NK-92 treated with Interleukin-12 subunit alpha and Interleukin-12 subunit beta, amount 100 ng/mL, for 24 hours (cell line): ENCODE measurements at regions not wholly inside any gene's neighbourhood (a gene's known extent, or its start where the extent isn't known, plus 50 kb on each side); places are given as distances from the start of the nearest gene placed in this dataset.

Source experiments
- DNase-seq: peaks from one replicate; lab custom pipeline; 2025; lab: John Stamatoyannopoulos, UW

GRCh38 chr4:111871802-111872201, 273.5 kb upstream of the FAM241A start:
- DNase-seq = no peak

- DNase-seq = no peak
Measured at GRCh38 chr4:111873801-111874200, 271.5 kb upstream of the FAM241A start.

GRCh38 chr4:111879539-111879938, 265.7 kb upstream of the FAM241A start:
- DNase-seq = no peak

GRCh38 chr4:111880116-111880515, 265.1 kb upstream of the FAM241A start:
- no peak for DNase-seq

- DNase-seq = no peak
Measured at GRCh38 chr4:111883557-111883999, 261.7 kb upstream of the FAM241A start.

- DNase-seq = no peak
Measured at GRCh38 chr4:111890412-111890811, 254.8 kb upstream of the FAM241A start.

GRCh38 chr4:111905511-111905910, 239.7 kb upstream of the FAM241A start:
- no peak for DNase-seq

- no peak for DNase-seq
Measured at GRCh38 chr4:111919639-111920038, 225.6 kb upstream of the FAM241A start.

GRCh38 chr4:111921714-111922113, 223.5 kb upstream of the FAM241A start:
- DNase-seq = no peak

- DNase-seq = no peak
Measured at GRCh38 chr4:111923786-111924185, 221.5 kb upstream of the FAM241A start.

- DNase-seq = no peak
Measured at GRCh38 chr4:111924696-111925095, 220.6 kb upstream of the FAM241A start.

GRCh38 chr4:111930659-111931058, 214.6 kb upstream of the FAM241A start:
- DNase-seq = no peak

- DNase-seq = no peak
Measured at GRCh38 chr4:111933703-111934102, 211.6 kb upstream of the FAM241A start.

GRCh38 chr4:111934314-111934713, 210.9 kb upstream of the FAM241A start:
- no peak for DNase-seq

- no peak for DNase-seq
Measured at GRCh38 chr4:111937368-111937767, 207.9 kb upstream of the FAM241A start.

GRCh38 chr4:111941957-111942356, 203.3 kb upstream of the FAM241A start:
- no peak for DNase-seq

- DNase-seq = peak; percentile 5
Measured at GRCh38 chr4:111943796-111944203, 201.5 kb upstream of the FAM241A start.

- no peak for DNase-seq
Measured at GRCh38 chr4:111945014-111945413, 200.2 kb upstream of the FAM241A start.

- DNase-seq = no peak
Measured at GRCh38 chr4:111946800-111947199, 198.5 kb upstream of the FAM241A start.

- DNase-seq = no peak
Measured at GRCh38 chr4:111952688-111953087, 192.6 kb upstream of the FAM241A start.

GRCh38 chr4:111954550-111954949, 190.7 kb upstream of the FAM241A start:
- DNase-seq = no peak

GRCh38 chr4:111955001-111955400, 190.3 kb upstream of the FAM241A start:
- no peak for DNase-seq

GRCh38 chr4:111957116-111957515, 188.1 kb upstream of the FAM241A start:
- DNase-seq = no peak

- no peak for DNase-seq
Measured at GRCh38 chr4:111957997-111958396, 187.3 kb upstream of the FAM241A start.

GRCh38 chr4:111959222-111959621, 186.0 kb upstream of the FAM241A start:
- DNase-seq = no peak
